SK-N-SH (cell line): ENCODE measurements at regions not wholly inside any gene's neighbourhood (a gene's known extent, or its start where the extent isn't known, plus 50 kb on each side); places are given as distances from the start of the nearest gene placed in this dataset.

Source experiments
- CTCF ChIA-PET: fragments of 300-600, 350-600 bp; formaldehyde crosslinking; extraction: SDS; loops from one replicate; lab custom pipeline; 2021; lab: Yijun Ruan, JAX
- POLR2A ChIA-PET: fragments of 350-600 bp; sonication (Branson Sonifier 250); formaldehyde crosslinking; extraction: SDS; loops from one replicate; lab custom pipeline; 2020; ENCODE audit warnings: antibody characterized with exemption, inconsistent platforms; lab: Yijun Ruan, JAX
- DNase-seq: peaks from one replicate; pipeline ENCODE4 v3.0.0; 2012
- H2AFZ ChIP-seq: fragments of 200-600 bp; sonication (generic); 2 replicates; pipeline ENCODE4 v1.8.1; 2016; ENCODE audit warnings: antibody characterized with exemption, mild to moderate bottlenecking, low read depth
- H3F3A ChIP-seq: fragments of 200-600 bp; sonication (generic); replicated peaks from 2 replicates; pipeline ENCODE3; 2016; ENCODE audit warnings: antibody characterized with exemption, mild to moderate bottlenecking; ENCODE audit not compliant: insufficient read depth
- H3K27ac ChIP-seq, 2 experiments: fragments of 200-500 bp in 1 of 2; fragments of 200-600 bp in 1 of 2; sonication (Bioruptor generic) in 1 of 2; sonication (generic), shearing (Covaris generic) in 1 of 2; 2 replicates each; pipeline versions ENCODE4 v1.5.1 to v1.6.1; 2014 to 2016; ENCODE audit warnings: low read depth in 2 of 2, inconsistent platforms in 1 of 2, low read length in 1 of 2, mild to moderate bottlenecking in 1 of 2, mixed read lengths in 1 of 2
- H3K27me3 ChIP-seq: fragments of 200-600 bp; sonication (generic), shearing (Covaris generic); 2 replicates; pipeline ENCODE4 v1.6.1; 2016; ENCODE audit warnings: mixed run types; ENCODE audit not compliant: insufficient read depth
- H3K36me3 ChIP-seq, 2 experiments: fragments of 200-500 bp in 1 of 2; fragments of 200-600 bp in 1 of 2; sonication (Bioruptor generic) in 1 of 2; sonication (generic) in 1 of 2; replicated peaks in 1 of 2; 2 replicates each; pipeline versions ENCODE3 to v1.5.1; 2014 to 2016; ENCODE audit warnings: low read length in 1 of 2, mild to moderate bottlenecking in 1 of 2; ENCODE audit not compliant: insufficient read depth in 2 of 2, control insufficient read depth in 1 of 2
- H3K4me1 ChIP-seq, 2 experiments: fragments of 200-500 bp in 1 of 2; fragments of 200-600 bp in 1 of 2; sonication (Bioruptor generic) in 1 of 2; sonication (generic), shearing (Covaris generic) in 1 of 2; 2 replicates each; pipeline versions ENCODE4 v1.5.1 to v1.6.1; 2014 to 2016; ENCODE audit warnings: low read depth in 1 of 2, low read length in 1 of 2, mixed run types in 1 of 2; ENCODE audit not compliant: insufficient read depth in 2 of 2, control insufficient read depth in 1 of 2
- H3K4me2 ChIP-seq: fragments of 200-600 bp; sonication (generic), shearing (Covaris generic); 2 replicates; pipeline ENCODE4 v1.6.1; 2017; ENCODE audit warnings: mixed run types
- H3K4me3 ChIP-seq, 2 experiments: fragments of 200-500 bp in 1 of 2; fragments of 200-600 bp in 1 of 2; sonication (Bioruptor generic) in 1 of 2; sonication (generic), shearing (Covaris generic) in 1 of 2; 2 replicates each; pipeline versions ENCODE4 v1.5.1 to v1.8.1; 2014 to 2016; ENCODE audit warnings: low read depth in 2 of 2, inconsistent platforms in 1 of 2, low read length in 1 of 2, mild to moderate bottlenecking in 1 of 2, mixed read lengths in 1 of 2, moderate library complexity in 1 of 2
- H3K79me2 ChIP-seq: fragments of 200-600 bp; sonication (generic); 2 replicates; pipeline ENCODE4 v1.8.1; 2017; ENCODE audit warnings: mild to moderate bottlenecking; ENCODE audit not compliant: insufficient read depth
- H3K9ac ChIP-seq: fragments of 200-600 bp; sonication (generic); 2 replicates; pipeline ENCODE4 v1.6.1; 2017; ENCODE audit warnings: mixed run types
- H3K9me2 ChIP-seq: fragments of 200-600 bp; sonication (generic); 2 replicates; pipeline ENCODE4 v1.6.1; 2017; ENCODE audit warnings: mixed run types
- H3K9me3 ChIP-seq: fragments of 200-600 bp; sonication (generic); 2 replicates; pipeline ENCODE4 v1.6.1; 2017; ENCODE audit warnings: mixed run types, mild to moderate bottlenecking, moderate library complexity
- H4K20me1 ChIP-seq: fragments of 200-600 bp; sonication (generic); 2 replicates; pipeline ENCODE4 v1.6.1; 2017; ENCODE audit warnings: mild to moderate bottlenecking, mixed run types; ENCODE audit not compliant: insufficient read depth
- CHD2 ChIP-seq: fragments of 150-350 bp; IDR thresholded peaks from 2 replicates; pipeline ENCODE4 v1.6.1; 2018; ENCODE audit warnings: low read length; ENCODE audit not compliant: partially characterized antibody
- EP300 ChIP-seq, 2 experiments: IDR thresholded peaks; 2 replicates each; pipeline versions ENCODE4 v1.4.0 to v1.6.1; 2012; ENCODE audit warnings: borderline replicate concordance in 1 of 2, low read depth in 1 of 2, low read length in 1 of 2
- FOXM1 ChIP-seq: IDR thresholded peaks from 2 replicates; pipeline ENCODE4 v1.4.0; 2012; ENCODE audit warnings: low read depth, mild to moderate bottlenecking
- GABPA ChIP-seq: IDR thresholded peaks from 2 replicates; pipeline ENCODE4 v1.4.0; 2012; ENCODE audit warnings: low read depth, mild to moderate bottlenecking
- GATA2 ChIP-seq: sonication (generic); formaldehyde crosslinking; IDR thresholded peaks from 2 replicates; pipeline ENCODE4 v1.5.0; 2020; ENCODE audit warnings: mild to moderate bottlenecking, missing genetic modification reagents
- MXI1 ChIP-seq: IDR thresholded peaks from 2 replicates; pipeline ENCODE4 v1.6.1; 2012; ENCODE audit warnings: mild to moderate bottlenecking, low read depth, low read length, improper control_type of control experiment
- POLR2AphosphoS5 ChIP-seq: IDR thresholded peaks from 2 replicates; pipeline ENCODE4 v1.6.1; 2012; ENCODE audit warnings: low read depth, low read length
- RAD21 ChIP-seq: IDR thresholded peaks from 2 replicates; pipeline ENCODE4 v1.6.1; 2012; ENCODE audit warnings: mild to moderate bottlenecking, low read length
- RCOR1 ChIP-seq: fragments of 150-350 bp; IDR thresholded peaks from 2 replicates; pipeline ENCODE4 v1.6.1; 2017; ENCODE audit warnings: antibody characterized with exemption, low read length
- RFX5 ChIP-seq: IDR thresholded peaks from 2 replicates; pipeline ENCODE4 v1.6.1; 2012; ENCODE audit warnings: mild to moderate bottlenecking, improper control_type of control experiment, low read length
- RXRA ChIP-seq: IDR thresholded peaks from 2 replicates; pipeline ENCODE4 v1.4.0; 2012; ENCODE audit warnings: low read depth, mild to moderate bottlenecking, borderline replicate concordance
- TEAD4 ChIP-seq: IDR thresholded peaks from 2 replicates; pipeline ENCODE4 v1.4.0; 2012; ENCODE audit warnings: mild to moderate bottlenecking, borderline replicate concordance; ENCODE audit not compliant: insufficient read depth
- WGBS: methylation state at CpG from one replicate; pipeline ENCODE4 v1.1.6; 2017; ENCODE audit warnings: low lambda C conversion rate; 5-methylcytosine and 5-hydroxymethylcytosine counted together
- TF ChIP-seq, protein P1 (sequence below): IDR thresholded peaks from 2 replicates; pipeline ENCODE4 v1.4.0; 2012; ENCODE audit warnings: low read depth

DNA sequence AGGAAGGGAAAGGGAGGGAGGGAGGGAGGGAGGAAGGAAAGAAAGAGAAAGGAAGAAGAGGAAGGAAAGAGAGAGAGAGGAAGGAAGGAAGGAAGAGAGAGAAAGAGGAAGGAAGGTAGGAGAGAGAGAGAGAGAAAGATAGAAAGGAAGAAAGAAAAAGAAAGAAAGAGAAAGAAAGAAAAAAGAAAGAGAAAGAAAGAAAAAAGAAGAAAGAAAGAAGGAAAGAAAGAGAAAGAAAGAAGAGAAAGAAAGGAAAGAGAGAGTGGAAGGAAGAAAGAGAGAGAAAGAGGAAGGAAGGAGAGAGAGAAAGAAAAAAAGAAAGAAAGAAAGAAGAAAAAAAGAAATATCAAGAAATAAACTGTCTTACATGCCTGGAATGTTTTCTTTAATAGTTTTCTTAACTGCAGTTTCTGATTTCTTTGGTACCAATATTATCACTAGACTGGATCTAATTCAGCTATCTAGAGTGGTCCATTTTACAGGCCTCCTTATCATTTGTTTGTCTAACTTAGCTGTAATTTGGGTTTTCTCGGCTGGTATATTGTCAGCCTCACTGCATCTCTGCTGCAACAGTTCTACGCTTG, 59.6 kb upstream of the MBOAT2 start:
- H3K27ac ChIP-seq = no peak overlapping the region
- peaks cover 9% of the 10 kb centered on the region; the same call in 1 of the 2 replicates for H3K9me3 ChIP-seq
- ChIA-PET CTCF (no interaction called here), POLR2A (no interaction called here)
- no peak overlapping the region for H3K4me2 ChIP-seq
- TF ChIP-seq FOXM1 (no peak), MXI1 (no peak), TEAD4 (no peak), RXRA (no peak), RFX5 (no peak)
- TF ChIP-seq, protein P1, sequence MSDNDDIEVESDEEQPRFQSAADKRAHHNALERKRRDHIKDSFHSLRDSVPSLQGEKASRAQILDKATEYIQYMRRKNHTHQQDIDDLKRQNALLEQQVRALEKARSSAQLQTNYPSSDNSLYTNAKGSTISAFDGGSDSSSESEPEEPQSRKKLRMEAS = no peak
- no peaks in the 10 kb centered on the region for H4K20me1 ChIP-seq
- H3K9me2 ChIP-seq = no peaks in the 10 kb centered on the region
- no peak overlapping the region for H2AFZ ChIP-seq
- H3K27me3 ChIP-seq = no peaks in the 10 kb centered on the region
- H3K4me1 ChIP-seq = peaks cover 0 to 3% of the 10 kb centered on the region in 2 experiments; a peak in 1 of 4 replicates
- no peaks in the 10 kb centered on the region for H3K79me2 ChIP-seq
- DNase-seq = no peak
- no peaks in the 10 kb centered on the region for H3F3A ChIP-seq
- H3K9ac ChIP-seq = no peak overlapping the region
- H3K36me3 ChIP-seq = no peaks in the 10 kb centered on the region
- WGBS = 90% methylated on average over 2 of the region's 2 CpGs
- H3K4me3 ChIP-seq = no peak overlapping the region

DNA sequence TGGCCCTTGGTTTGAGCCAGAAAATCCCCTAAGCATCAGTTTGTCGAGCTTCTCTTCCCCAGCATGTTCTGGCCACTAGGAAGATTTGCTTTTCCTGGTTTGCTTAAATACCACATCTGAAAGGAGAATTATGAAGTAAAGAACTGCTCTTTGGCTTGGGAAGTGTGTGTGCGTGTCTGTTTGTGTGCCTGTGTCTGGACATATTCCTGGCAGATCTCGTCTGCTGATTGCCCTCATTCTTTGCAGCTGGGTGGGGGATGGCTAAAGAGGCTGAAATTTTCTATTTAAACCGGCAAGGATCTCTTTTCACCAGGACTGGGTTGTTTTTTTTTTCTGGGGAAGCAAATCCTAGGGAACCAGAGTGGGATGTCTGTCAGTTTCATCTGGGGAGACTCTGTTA, 57.3 kb upstream of the MBOAT2 start:
- ChIA-PET CTCF (no interaction called here), POLR2A (no interaction called here)
- WGBS = 50% methylated on average over 4 of the region's 4 CpGs
- Histone ChIP-seq H3K9me2 (no peaks in the 10 kb centered on the region), H3K9ac (no peak overlapping the region), H3K27ac (peak overlapping the region in 1 of 2 experiments; percentile 80; a peak in 2 of 4 replicates), H2AFZ (no peak overlapping the region), H3K36me3 (no peaks in the 10 kb centered on the region), H3K27me3 (no peaks in the 10 kb centered on the region), H4K20me1 (no peaks in the 10 kb centered on the region), H3K9me3 (peaks cover 9% of the 10 kb centered on the region; the same call in 1 of the 2 replicates), H3K4me3 (no peak overlapping the region), H3K4me2 (no peak overlapping the region), H3K4me1 (peaks cover 0 to 3% of the 10 kb centered on the region in 2 experiments; a peak in 1 of 4 replicates), H3K79me2 (no peaks in the 10 kb centered on the region), H3F3A (no peaks in the 10 kb centered on the region)
- TF ChIP-seq EP300 (IDR thresholded peaks at IDR 0.05; ENCODE audit: borderline replicate concordance in 1 of 2, low read depth in 1 of 2, low read length in 1 of 2) (peak in 1 of 2 experiments; percentile 69; a peak in 2 of 4 replicates), GABPA (no peak), GATA2 (CRISPR knock-in tag) (peak; percentile 78), CHD2 (peak; percentile 80), POLR2AphosphoS5 (no peak), RCOR1 (0 out of 2 replicates have a peak, but pooled peaks have one; percentile 52), RAD21 (peak; percentile 13)
- TF ChIP-seq, protein P1 = no peak
- peak; percentile 55 for DNase-seq
